ENCODE measurements at regions not wholly inside any gene's neighbourhood (a gene's known extent, or its start where the extent isn't known, plus 50 kb on each side); places are given as distances from the start of the nearest gene placed in this dataset.
"Not testable (repeated sequence)": the region's sequence is repeated elsewhere in the genome, so short reads cannot be mapped to it uniquely, and the experiment has no call there.

- not testable (repeated sequence) for TF ChIP-seq CTCF (IDR thresholded peaks at IDR 0.05 in 2 of 3, conservative IDR thresholded peaks at IDR 0.05 in 1 of 3; ENCODE audit: borderline replicate concordance in 1 of 3, insufficient read depth in 1 of 3, low read depth in 2 of 3, low read length in 2 of 3); POLR2A (IDR thresholded peaks at IDR 0.05; ENCODE audit: borderline replicate concordance, extremely low read depth, insufficient read depth, insufficient read length); EZH2 (IDR thresholded peaks at IDR 0.05); EZH2phosphoT487 (IDR thresholded peaks at IDR 0.05; ENCODE audit: borderline replicate concordance); RAD21 (IDR thresholded peaks at IDR 0.05; ENCODE audit: low read depth); SIN3A (IDR thresholded peaks at IDR 0.05; ENCODE audit: low read depth)
- TF ChIP-seq, protein P1, sequence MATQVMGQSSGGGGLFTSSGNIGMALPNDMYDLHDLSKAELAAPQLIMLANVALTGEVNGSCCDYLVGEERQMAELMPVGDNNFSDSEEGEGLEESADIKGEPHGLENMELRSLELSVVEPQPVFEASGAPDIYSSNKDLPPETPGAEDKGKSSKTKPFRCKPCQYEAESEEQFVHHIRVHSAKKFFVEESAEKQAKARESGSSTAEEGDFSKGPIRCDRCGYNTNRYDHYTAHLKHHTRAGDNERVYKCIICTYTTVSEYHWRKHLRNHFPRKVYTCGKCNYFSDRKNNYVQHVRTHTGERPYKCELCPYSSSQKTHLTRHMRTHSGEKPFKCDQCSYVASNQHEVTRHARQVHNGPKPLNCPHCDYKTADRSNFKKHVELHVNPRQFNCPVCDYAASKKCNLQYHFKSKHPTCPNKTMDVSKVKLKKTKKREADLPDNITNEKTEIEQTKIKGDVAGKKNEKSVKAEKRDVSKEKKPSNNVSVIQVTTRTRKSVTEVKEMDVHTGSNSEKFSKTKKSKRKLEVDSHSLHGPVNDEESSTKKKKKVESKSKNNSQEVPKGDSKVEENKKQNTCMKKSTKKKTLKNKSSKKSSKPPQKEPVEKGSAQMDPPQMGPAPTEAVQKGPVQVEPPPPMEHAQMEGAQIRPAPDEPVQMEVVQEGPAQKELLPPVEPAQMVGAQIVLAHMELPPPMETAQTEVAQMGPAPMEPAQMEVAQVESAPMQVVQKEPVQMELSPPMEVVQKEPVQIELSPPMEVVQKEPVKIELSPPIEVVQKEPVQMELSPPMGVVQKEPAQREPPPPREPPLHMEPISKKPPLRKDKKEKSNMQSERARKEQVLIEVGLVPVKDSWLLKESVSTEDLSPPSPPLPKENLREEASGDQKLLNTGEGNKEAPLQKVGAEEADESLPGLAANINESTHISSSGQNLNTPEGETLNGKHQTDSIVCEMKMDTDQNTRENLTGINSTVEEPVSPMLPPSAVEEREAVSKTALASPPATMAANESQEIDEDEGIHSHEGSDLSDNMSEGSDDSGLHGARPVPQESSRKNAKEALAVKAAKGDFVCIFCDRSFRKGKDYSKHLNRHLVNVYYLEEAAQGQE (IDR thresholded peaks at IDR 0.05; ENCODE audit: low read depth) = not testable (repeated sequence)
Measured at GRCh38 chr4:118492963-118493362, 140.2 kb upstream of the PRSS12 start.
